GM04504 (cell line): ENCODE measurements at regions not wholly inside any gene's neighbourhood (a gene's known extent, or its start where the extent isn't known, plus 50 kb on each side); places are given as distances from the start of the nearest gene placed in this dataset.
"Not testable (repeated sequence)": the region's sequence is repeated elsewhere in the genome, so short reads cannot be mapped to it uniquely, and the experiment has no call there.

Source experiments
- DNase-seq: peaks from one replicate; pipeline ENCODE4 v3.0.0-alpha.2; 2012; ENCODE audit warnings: low read depth

- no peak for DNase-seq
Observed at GRCh38 chr20:63145156-63145555, 70.8 kb downstream of the YTHDF1 start.

- DNase-seq: no peak
Observed at GRCh38 chr20:63142933-63143332, 73.0 kb downstream of the YTHDF1 start.

- no peak for DNase-seq
Observed at GRCh38 chr20:63141531-63141930, 74.4 kb downstream of the YTHDF1 start.

GRCh38 chr20:63140514-63141433 lies 75.2 kb downstream of the YTHDF1 start:
- no peak for DNase-seq

GRCh38 chr20:63139837-63140236 lies 76.1 kb downstream of the YTHDF1 start:
- no peak for DNase-seq

GRCh38 chr20:63139356-63139755 lies 76.6 kb downstream of the YTHDF1 start:
- no peak for DNase-seq

GRCh38 chr20:63138855-63139341 lies 77.0 kb downstream of the YTHDF1 start:
- DNase-seq: no peak

- DNase-seq: no peak
Observed at GRCh38 chr20:63137851-63138415, 78.0 kb downstream of the YTHDF1 start.

- DNase-seq: no peak
Observed at GRCh38 chr20:63136296-63136695, 79.6 kb downstream of the YTHDF1 start.

- no peak for DNase-seq
Observed at GRCh38 chr20:63135411-63135810, 80.5 kb downstream of the YTHDF1 start.

- DNase-seq: not testable (repeated sequence)
Observed at GRCh38 chr20:63134711-63135361, 81.1 kb downstream of the YTHDF1 start.

- DNase-seq: no peak
Observed at GRCh38 chr20:63134201-63134612, 81.7 kb downstream of the YTHDF1 start.

GRCh38 chr20:63133481-63134091 lies 82.3 kb downstream of the YTHDF1 start:
- DNase-seq: no peak

GRCh38 chr20:63132715-63133471 lies 83.0 kb downstream of the YTHDF1 start:
- DNase-seq: no peak

GRCh38 chr20:63132131-63132714 lies 83.7 kb downstream of the YTHDF1 start:
- DNase-seq: no peak

- no peak for DNase-seq
Observed at GRCh38 chr20:63130658-63131577, 85.0 kb downstream of the YTHDF1 start.

GRCh38 chr20:63129991-63130657 lies 85.8 kb downstream of the YTHDF1 start:
- no peak for DNase-seq

- no peak for DNase-seq
Observed at GRCh38 chr20:63129376-63129965, 86.5 kb downstream of the YTHDF1 start.

GRCh38 chr20:63128956-63129355 lies 87.0 kb downstream of the YTHDF1 start:
- DNase-seq: no peak
